ENCODE measurements at regions not wholly inside any gene's neighbourhood (a gene's known extent, or its start where the extent isn't known, plus 50 kb on each side); places are given as distances from the start of the nearest gene placed in this dataset.

DNA sequence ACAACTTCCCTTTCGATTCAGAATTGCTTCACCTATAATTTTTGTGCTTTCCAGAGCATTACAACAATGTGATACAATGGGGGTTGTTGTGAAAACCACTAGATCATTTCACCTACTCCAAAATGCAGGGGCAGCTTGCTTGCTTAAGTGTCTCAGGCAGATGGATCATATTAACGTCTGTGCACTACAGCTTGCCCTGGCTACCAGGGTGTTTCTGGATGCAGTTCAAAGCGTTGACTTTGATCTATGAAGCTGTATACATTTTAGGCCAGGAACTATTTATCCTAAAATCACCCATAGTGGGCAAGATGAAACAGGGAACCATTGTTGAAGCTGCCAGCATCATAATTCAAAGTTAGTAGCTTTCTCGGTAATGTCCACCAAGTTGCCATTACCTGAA, 339.5 kb upstream of the HSF2 start:
- Histone ChIP-seq H3K79me1 (ENCODE audit: insufficient read depth, low read depth, low read length, poor library complexity, severe bottlenecking) (no peaks in the 10 kb centered on the region), H2BK15ac (ENCODE audit: low read depth, low read length) (no peak overlapping the region), H2AFZ (ENCODE audit: low read length) (no peak overlapping the region), H3K4ac (ENCODE audit: low read depth, low read length) (no peak overlapping the region), H3K27me3 (ENCODE audit: insufficient read depth, low read length) (no peaks in the 10 kb centered on the region), H3K4me1 (ENCODE audit: insufficient read depth, low read length) (peaks cover 2% of the 10 kb centered on the region; the same call in 1 of the 2 replicates), H4K20me1 (ENCODE audit: control insufficient read depth, insufficient read depth, insufficient read length) (no peaks in the 10 kb centered on the region), H3K27ac (ENCODE audit: insufficient read length, low read depth, low read length) (no peak overlapping the region), H3K18ac (ENCODE audit: insufficient read length, low read depth, low read length) (no peak overlapping the region), H3T11ph (ENCODE audit: low read length) (no peak overlapping the region), H4K5ac (ENCODE audit: insufficient read length, low read depth, low read length) (no peak overlapping the region), H3K9me3 (ENCODE audit: control insufficient read depth, low read depth, low read length) (no peaks in the 10 kb centered on the region), H4K91ac (ENCODE audit: insufficient read length, low read depth, low read length) (no peak overlapping the region), H3K23ac (ENCODE audit: insufficient read length, low read depth, low read length) (no peak overlapping the region), H3K14ac (ENCODE audit: insufficient read depth, low read length) (no peak overlapping the region), H3K23me2 (ENCODE audit: insufficient read length, low read depth, low read length, poor library complexity, severe bottlenecking) (no peaks in the 10 kb centered on the region), H2BK5ac (ENCODE audit: insufficient read length, low read length) (no peak overlapping the region), H3K79me2 (ENCODE audit: insufficient read depth, low read length) (no peaks in the 10 kb centered on the region), H3K9ac (ENCODE audit: extremely low read depth, insufficient read length, low read length) (no peak overlapping the region), H3K56ac (ENCODE audit: insufficient read length, low read depth, low read length) (no peak overlapping the region), H4K8ac (replicated peaks; ENCODE audit: insufficient read length, low read depth, low read length) (no peak overlapping the region), H3K4me2 (ENCODE audit: insufficient read depth, insufficient read length, low read length) (no peak overlapping the region), H2BK12ac (ENCODE audit: insufficient read length, low read depth, low read length) (no peak overlapping the region), H2AK5ac (ENCODE audit: insufficient read length, low read length) (no peak overlapping the region), H2BK20ac (ENCODE audit: low read depth, low read length, poor library complexity, severe bottlenecking) (no peak overlapping the region), H2BK120ac (ENCODE audit: low read depth, low read length, poor library complexity, severe bottlenecking) (no peak overlapping the region)
- DNase-seq = no peak
- Mint-ChIP-seq H3K27ac (no peak overlapping the region), H3K9me3 (no peaks in the 10 kb centered on the region), H3K4me1 (peaks cover 24 to 28% of the 10 kb centered on the region in 2 experiments), H3K27me3 (ENCODE audit: low read depth) (peaks cover under 1% of the 10 kb centered on the region; the same call in 1 of the 2 replicates), H3K36me3 (ENCODE audit: insufficient read depth in 1 of 3, low read depth in 3 of 3) (no peaks in the 10 kb centered on the region), H3K4me3 (no peak overlapping the region)
- TF ChIP-seq, protein P1, sequence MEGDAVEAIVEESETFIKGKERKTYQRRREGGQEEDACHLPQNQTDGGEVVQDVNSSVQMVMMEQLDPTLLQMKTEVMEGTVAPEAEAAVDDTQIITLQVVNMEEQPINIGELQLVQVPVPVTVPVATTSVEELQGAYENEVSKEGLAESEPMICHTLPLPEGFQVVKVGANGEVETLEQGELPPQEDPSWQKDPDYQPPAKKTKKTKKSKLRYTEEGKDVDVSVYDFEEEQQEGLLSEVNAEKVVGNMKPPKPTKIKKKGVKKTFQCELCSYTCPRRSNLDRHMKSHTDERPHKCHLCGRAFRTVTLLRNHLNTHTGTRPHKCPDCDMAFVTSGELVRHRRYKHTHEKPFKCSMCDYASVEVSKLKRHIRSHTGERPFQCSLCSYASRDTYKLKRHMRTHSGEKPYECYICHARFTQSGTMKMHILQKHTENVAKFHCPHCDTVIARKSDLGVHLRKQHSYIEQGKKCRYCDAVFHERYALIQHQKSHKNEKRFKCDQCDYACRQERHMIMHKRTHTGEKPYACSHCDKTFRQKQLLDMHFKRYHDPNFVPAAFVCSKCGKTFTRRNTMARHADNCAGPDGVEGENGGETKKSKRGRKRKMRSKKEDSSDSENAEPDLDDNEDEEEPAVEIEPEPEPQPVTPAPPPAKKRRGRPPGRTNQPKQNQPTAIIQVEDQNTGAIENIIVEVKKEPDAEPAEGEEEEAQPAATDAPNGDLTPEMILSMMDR (conservative IDR thresholded peaks at IDR 0.05) = no peak
- WGBS (ENCODE audit: extremely low coverage, insufficient read length, low lambda C conversion rate) = 100% methylated on average over 1 of the region's 4 CpGs

Measured in H9 (cell line).